ENCODE measurements at regions not wholly inside any gene's neighbourhood (a gene's known extent, or its start where the extent isn't known, plus 50 kb on each side); places are given as distances from the start of the nearest gene placed in this dataset.

GRCh38 chrX:94123062-94123461 lies 449.1 kb downstream of the FAM133A start:
- Histone ChIP-seq H3K27ac (no peak overlapping the region), H3K27me3 (no peaks in the 10 kb centered on the region), H3K4me3 (no peak overlapping the region), H3K4me1 (no peaks in the 10 kb centered on the region), H3K36me3 (no peaks in the 10 kb centered on the region), H3K9me3 (no peaks in the 10 kb centered on the region)
- no peak for DNase-seq
- no peak for ATAC-seq
- intact Hi-C loops (cut with DNase I): no loop called here
- TF ChIP-seq, protein P1, sequence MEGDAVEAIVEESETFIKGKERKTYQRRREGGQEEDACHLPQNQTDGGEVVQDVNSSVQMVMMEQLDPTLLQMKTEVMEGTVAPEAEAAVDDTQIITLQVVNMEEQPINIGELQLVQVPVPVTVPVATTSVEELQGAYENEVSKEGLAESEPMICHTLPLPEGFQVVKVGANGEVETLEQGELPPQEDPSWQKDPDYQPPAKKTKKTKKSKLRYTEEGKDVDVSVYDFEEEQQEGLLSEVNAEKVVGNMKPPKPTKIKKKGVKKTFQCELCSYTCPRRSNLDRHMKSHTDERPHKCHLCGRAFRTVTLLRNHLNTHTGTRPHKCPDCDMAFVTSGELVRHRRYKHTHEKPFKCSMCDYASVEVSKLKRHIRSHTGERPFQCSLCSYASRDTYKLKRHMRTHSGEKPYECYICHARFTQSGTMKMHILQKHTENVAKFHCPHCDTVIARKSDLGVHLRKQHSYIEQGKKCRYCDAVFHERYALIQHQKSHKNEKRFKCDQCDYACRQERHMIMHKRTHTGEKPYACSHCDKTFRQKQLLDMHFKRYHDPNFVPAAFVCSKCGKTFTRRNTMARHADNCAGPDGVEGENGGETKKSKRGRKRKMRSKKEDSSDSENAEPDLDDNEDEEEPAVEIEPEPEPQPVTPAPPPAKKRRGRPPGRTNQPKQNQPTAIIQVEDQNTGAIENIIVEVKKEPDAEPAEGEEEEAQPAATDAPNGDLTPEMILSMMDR (IDR thresholded peaks at IDR 0.05): no peak

DNA sequence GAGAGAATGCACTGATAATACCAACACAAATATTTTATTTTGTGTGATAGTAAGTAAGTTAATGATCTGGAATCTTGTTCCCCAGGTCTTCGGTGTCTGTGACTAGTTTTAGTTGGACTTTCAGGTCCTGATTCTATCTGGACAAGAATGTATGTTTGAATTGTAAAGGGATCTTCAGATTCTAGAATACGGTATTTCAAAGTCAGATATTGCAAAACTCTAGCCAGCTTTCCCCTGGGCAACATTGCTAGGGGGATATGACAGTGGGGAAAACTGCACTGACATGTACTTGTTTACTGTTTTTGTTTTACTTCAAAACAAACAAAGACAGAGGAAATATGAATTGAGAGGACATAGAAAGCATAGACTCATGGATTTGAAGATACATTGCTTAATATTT lies 489.0 kb downstream of the FAM133A start:
- TF ChIP-seq, protein P1 (IDR thresholded peaks at IDR 0.05): no peak
- DNase-seq (no peak), ATAC-seq (no peak)
- intact Hi-C loops (cut with DNase I): no loop called here
- H3K27ac ChIP-seq: no peak overlapping the region
- H3K4me3 ChIP-seq: no peak overlapping the region
- H3K9me3 ChIP-seq: no peaks in the 10 kb centered on the region
- H3K27me3 ChIP-seq: no peaks in the 10 kb centered on the region
- H3K36me3 ChIP-seq: no peaks in the 10 kb centered on the region
- H3K4me1 ChIP-seq: no peaks in the 10 kb centered on the region

DNA sequence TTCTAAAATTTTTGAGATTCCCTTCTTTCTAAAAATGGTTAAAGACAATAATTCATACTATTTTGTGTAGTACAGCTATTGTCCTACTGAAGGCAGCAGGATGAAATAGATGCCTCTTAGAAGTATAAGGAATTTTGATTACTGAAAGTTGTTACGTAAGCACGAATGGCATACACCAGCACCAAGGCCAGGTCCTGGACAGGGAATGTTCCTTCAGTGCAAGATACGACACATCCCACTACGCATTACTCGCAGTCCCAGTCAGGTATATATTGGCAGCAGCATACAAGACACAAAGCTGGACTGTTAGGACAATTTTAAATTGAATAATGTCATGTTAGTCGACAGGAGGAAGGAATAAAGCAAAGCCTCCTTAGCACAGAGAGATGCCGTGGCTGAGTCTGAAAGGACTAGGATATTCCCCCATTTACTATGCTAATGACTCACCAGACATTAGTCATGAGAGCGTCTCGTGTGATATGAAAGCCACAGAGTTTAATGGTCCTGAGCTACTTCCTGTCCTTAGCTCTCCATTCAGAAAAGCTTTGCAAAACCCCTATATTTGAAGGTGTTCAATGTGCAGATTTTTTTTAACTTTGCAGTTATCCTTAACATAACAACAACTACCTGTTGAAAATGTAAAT lies 504.3 kb downstream of the FAM133A start:
- ATAC-seq: no peak
- TF ChIP-seq, protein P1 (IDR thresholded peaks at IDR 0.05): no peak
- DNase-seq: no peak

GRCh38 chrX:94204524-94204923 lies 530.5 kb downstream of the FAM133A start:
- Histone ChIP-seq H3K27ac (no peak overlapping the region), H3K36me3 (no peaks in the 10 kb centered on the region), H3K9me3 (no peaks in the 10 kb centered on the region), H3K4me3 (no peak overlapping the region), H3K27me3 (no peaks in the 10 kb centered on the region), H3K4me1 (no peaks in the 10 kb centered on the region)
- TF ChIP-seq, protein P1 (IDR thresholded peaks at IDR 0.05): no peak
- ATAC-seq (no peak), DNase-seq (no peak)
- intact Hi-C loops (cut with DNase I): no loop called here

More for the DNA sequence above, 504.3 kb downstream of the FAM133A start:
- H3K4me1 ChIP-seq: no peaks in the 10 kb centered on the region
- no peaks in the 10 kb centered on the region for H3K9me3 ChIP-seq
- no peaks in the 10 kb centered on the region for H3K27me3 ChIP-seq
- H3K36me3 ChIP-seq: no peaks in the 10 kb centered on the region
- no peak overlapping the region for H3K27ac ChIP-seq
- H3K4me3 ChIP-seq: no peak overlapping the region
- intact Hi-C loops (cut with DNase I): no loop called here

- intact Hi-C loops (cut with DNase I): no loop called here
- Histone ChIP-seq H3K27me3 (no peaks in the 10 kb centered on the region), H3K4me3 (no peak overlapping the region), H3K4me1 (no peaks in the 10 kb centered on the region), H3K9me3 (no peaks in the 10 kb centered on the region), H3K36me3 (no peaks in the 10 kb centered on the region), H3K27ac (no peak overlapping the region)
- ATAC-seq (no peak), DNase-seq (no peak)
- TF ChIP-seq, protein P1 (IDR thresholded peaks at IDR 0.05): no peak
These were observed 542.7 kb downstream of the FAM133A start for GRCh38 chrX:94216738-94217137.

DNA sequence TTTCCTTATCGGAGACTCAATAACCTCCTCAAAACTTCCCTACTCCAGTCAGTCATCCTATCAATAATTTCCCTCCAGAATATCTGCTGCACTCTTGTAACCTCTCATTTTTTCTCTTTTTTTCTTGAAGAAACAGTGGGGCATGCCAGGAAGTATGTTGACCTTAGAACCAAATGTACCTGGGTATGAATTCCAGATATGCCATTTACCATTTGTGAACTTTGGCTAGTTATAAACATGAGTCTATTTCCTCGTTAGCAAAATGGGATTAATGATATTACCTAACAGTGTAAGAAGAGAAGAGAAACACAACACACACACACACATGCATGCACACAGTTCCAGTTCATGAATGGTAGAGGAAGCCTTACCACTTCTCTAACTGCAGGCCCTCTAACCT lies 578.2 kb downstream of the FAM133A start:
- TF ChIP-seq, protein P1 (IDR thresholded peaks at IDR 0.05): no peak
- intact Hi-C loops (cut with DNase I): no loop called here

More for the DNA sequence above, 578.2 kb downstream of the FAM133A start:
- no peak overlapping the region for H3K27ac ChIP-seq
- no peaks in the 10 kb centered on the region for H3K4me1 ChIP-seq
- no peaks in the 10 kb centered on the region for H3K9me3 ChIP-seq
- H3K4me3 ChIP-seq: no peak overlapping the region
- no peaks in the 10 kb centered on the region for H3K36me3 ChIP-seq
- no peak for DNase-seq
- no peaks in the 10 kb centered on the region for H3K27me3 ChIP-seq
- ATAC-seq: no peak

Measured in upper lobe of right lung (tissue), 1 donor.